PFSK-1 (cell line): ENCODE measurements at regions not wholly inside any gene's neighbourhood (a gene's known extent, or its start where the extent isn't known, plus 50 kb on each side); places are given as distances from the start of the nearest gene placed in this dataset.

Experiments used
- POLR2AphosphoS5 ChIP-seq: IDR thresholded peaks from 2 replicates; pipeline ENCODE4 v1.6.1; 2012; ENCODE audit warnings: low read depth, mild to moderate bottlenecking, control low read depth, low read length, moderate library complexity
- REST ChIP-seq, 2 experiments: IDR thresholded peaks; 2 replicates each; pipeline versions ENCODE4 v1.6.1 to v1.8.0; 2011 to 2012; ENCODE audit warnings: low read depth in 2 of 2, low read length in 2 of 2, control low read depth in 1 of 2, inconsistent platforms in 1 of 2, mild to moderate bottlenecking in 1 of 2, moderate library complexity in 1 of 2; ENCODE audit not compliant: insufficient read depth in 1 of 2
- TAF1 ChIP-seq: IDR thresholded peaks from 2 replicates; pipeline ENCODE4 v1.6.1; 2012; ENCODE audit warnings: low read length, control low read depth, borderline replicate concordance; ENCODE audit not compliant: insufficient read depth

DNA sequence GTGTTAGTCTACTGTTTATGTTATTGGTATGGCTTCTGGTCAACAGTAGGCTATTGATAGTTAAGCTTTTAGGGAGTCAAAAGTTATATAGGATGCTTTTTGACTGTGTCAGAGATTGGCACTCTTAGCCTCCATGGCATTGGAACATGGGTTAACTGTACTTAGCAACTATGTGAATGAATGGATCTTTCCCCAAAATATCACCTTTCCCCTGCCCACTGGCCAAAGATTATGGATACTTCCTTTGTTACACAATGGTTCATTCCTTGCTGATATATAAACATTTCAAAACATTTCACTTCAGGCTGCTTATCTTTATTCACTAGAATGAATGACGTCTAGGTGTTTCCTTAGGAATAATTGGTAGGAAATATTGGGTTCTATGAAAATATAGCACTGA is 62.1 kb upstream of the DOCK10 start:
- no peak for TF ChIP-seq TAF1
- TF ChIP-seq POLR2AphosphoS5: no peak
- no peak for TF ChIP-seq REST (IDR thresholded peaks at IDR 0.05; ENCODE audit: insufficient read depth in 1 of 2, low read depth in 2 of 2, low read length in 2 of 2)
